Right lobe of liver (tissue), 6 donors: ENCODE measurements at regions not wholly inside any gene's neighbourhood (a gene's known extent, or its start where the extent isn't known, plus 50 kb on each side); places are given as distances from the start of the nearest gene placed in this dataset.

Experiments
- ATAC-seq, 4 donors: fragments of 200-7000 bp; cut with Tn5 transposase; one replicate each; pipeline ENCODE4 v1.9.1; 2020; ENCODE audit warnings: mild to moderate bottlenecking in 4 of 4, moderate library complexity in 4 of 4
- DNase-seq, 3 donors: peaks; one replicate each; pipeline ENCODE4 v3.0.0-alpha.2; 2020
- H3K27ac ChIP-seq, 3 donors: fragments of 200-600 bp; one replicate each; pipeline ENCODE4 v1.8.0; 2022
- H3K27me3 ChIP-seq, 2 donors: fragments of 200-600 bp; one replicate each; pipeline ENCODE4 v1.8.0; 2022
- H3K36me3 ChIP-seq, 4 donors: fragments of 200-600 bp; sonication (generic) in 1 of 4; one replicate each; pipeline versions ENCODE4 v1.5.1 to v1.8.0; 2017 to 2022; ENCODE audit warnings: control low read depth in 1 of 4
- H3K4me1 ChIP-seq, 4 donors: fragments of 200-600 bp; sonication (generic) in 1 of 4; one replicate each; pipeline versions ENCODE4 v1.5.1 to v1.8.0; 2017 to 2022; ENCODE audit warnings: control low read depth in 1 of 4
- H3K4me3 ChIP-seq, 3 donors: fragments of 200-600 bp; one replicate each; pipeline ENCODE4 v1.8.0; 2022
- H3K9me3 ChIP-seq, 4 donors: fragments of 200-600 bp; sonication (generic) in 1 of 4; one replicate each; pipeline versions ENCODE4 v1.5.1 to v1.8.0; 2017 to 2022; ENCODE audit warnings: control low read depth in 1 of 4
- POLR2A ChIP-seq: fragments of 450-650 bp; IDR thresholded peaks from one replicate; pipeline ENCODE4 v1.6.1; 2017; ENCODE audit warnings: antibody characterized with exemption, mild to moderate bottlenecking
- WGBS: methylation state at CpG from one replicate; pipeline ENCODE4 v1.1.6; 2018; ENCODE audit warnings: low coverage, low lambda C conversion rate; ENCODE audit not compliant: insufficient coverage; ENCODE audit errors: missing lambda C conversion rate; 5-methylcytosine and 5-hydroxymethylcytosine counted together
- intact Hi-C, 2 donors: fragments of 100-400 bp; cut with DNase I; formaldehyde crosslinking; loops; one replicate each; pipeline versions ENCODE4 v1.11.2 to v1.14.1; 2022
- TF ChIP-seq, protein P1 (sequence below), 4 donors: fragments of 200-600 bp in 3 of 4; fragments of 450-650 bp in 1 of 4; IDR thresholded peaks; one replicate each; pipeline versions ENCODE4 v1.5.1 to v1.8.0; 2016 to 2022; ENCODE audit warnings: antibody characterized with exemption in 4 of 4, mild to moderate bottlenecking in 2 of 4
- donor health status: DM: no; HTN: yes; CAD: no.
- donor health status: DM: no; HTN: no; CAD: no.
- donor health status: DM: no; HTN: no; CAD: no.
- donor health status: DM: no; HTN: yes; CAD: no.
- donor health status: DM: no; HTN: yes; CAD: no.

DNA sequence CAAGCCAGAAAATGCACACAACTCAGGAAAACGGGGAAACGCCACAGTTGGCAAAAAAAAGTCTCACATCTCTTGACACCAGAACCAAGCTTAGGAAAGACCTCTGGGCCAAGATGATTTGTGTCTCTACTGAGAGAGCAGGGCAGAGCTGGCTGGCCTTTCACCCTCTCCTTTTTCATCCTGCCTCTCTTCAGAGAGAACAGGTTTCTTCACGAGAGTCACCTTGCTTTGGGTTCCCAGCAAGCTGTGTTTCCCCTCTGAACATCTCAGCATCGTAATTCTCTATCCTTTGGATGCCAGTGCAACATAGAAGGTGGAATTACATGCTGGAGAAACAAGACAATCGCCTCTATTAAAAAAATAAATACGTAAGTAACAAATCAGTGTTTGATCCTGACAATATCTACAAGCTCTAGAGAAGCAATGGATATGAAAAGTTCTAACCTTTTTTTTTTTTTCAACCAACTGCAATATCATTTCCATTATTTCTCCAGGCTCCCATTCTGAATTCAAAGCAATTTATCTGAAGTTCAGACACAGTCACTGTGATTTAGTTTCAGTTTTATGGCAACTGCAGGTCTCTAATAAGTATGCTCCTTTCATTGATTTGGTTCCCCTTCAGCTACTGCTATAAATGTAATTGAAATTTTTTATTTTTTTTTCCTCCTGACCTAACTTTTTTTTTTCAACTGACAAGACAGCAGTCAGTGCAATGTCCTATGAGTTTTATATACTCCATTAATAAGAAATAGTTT lies 708.6 kb downstream of the DTWD2 start:
- H3K27ac ChIP-seq: no peak overlapping the region
- intact Hi-C loops: no loop called here
- no peaks in the 10 kb centered on the region for H3K4me1 ChIP-seq
- TF ChIP-seq, protein P1, sequence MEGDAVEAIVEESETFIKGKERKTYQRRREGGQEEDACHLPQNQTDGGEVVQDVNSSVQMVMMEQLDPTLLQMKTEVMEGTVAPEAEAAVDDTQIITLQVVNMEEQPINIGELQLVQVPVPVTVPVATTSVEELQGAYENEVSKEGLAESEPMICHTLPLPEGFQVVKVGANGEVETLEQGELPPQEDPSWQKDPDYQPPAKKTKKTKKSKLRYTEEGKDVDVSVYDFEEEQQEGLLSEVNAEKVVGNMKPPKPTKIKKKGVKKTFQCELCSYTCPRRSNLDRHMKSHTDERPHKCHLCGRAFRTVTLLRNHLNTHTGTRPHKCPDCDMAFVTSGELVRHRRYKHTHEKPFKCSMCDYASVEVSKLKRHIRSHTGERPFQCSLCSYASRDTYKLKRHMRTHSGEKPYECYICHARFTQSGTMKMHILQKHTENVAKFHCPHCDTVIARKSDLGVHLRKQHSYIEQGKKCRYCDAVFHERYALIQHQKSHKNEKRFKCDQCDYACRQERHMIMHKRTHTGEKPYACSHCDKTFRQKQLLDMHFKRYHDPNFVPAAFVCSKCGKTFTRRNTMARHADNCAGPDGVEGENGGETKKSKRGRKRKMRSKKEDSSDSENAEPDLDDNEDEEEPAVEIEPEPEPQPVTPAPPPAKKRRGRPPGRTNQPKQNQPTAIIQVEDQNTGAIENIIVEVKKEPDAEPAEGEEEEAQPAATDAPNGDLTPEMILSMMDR (IDR thresholded peaks at IDR 0.05): no peak
- TF ChIP-seq POLR2A: no peak
- no peaks in the 10 kb centered on the region for H3K27me3 ChIP-seq
- no peaks in the 10 kb centered on the region for H3K9me3 ChIP-seq
- no peaks in the 10 kb centered on the region for H3K36me3 ChIP-seq
- no peak overlapping the region for H3K4me3 ChIP-seq
- DNase-seq: no peak
- WGBS: 41% methylated on average over 6 of the region's 6 CpGs
- no peak for ATAC-seq

DNA sequence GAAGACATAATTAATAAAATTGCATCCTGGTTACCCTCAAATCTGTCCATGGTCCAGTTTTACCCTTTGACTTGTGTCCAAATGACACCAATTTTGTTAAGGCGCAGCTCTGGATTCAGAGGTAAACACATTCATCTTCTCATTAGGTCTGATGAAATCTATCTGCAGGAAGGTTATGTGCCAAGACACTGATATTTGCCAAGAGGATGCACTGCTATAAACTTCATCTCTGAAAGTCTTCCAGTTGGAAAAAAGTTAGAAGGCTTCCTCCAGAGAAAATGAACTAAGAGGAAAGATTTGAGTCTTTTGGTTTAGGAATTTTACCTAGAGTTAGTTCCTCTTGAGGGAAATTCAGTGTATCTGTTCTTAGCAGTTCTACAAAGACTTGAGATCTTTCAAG lies 717.8 kb downstream of the DTWD2 start:
- intact Hi-C loops: no loop called here
- 64% methylated on average over 1 of the region's 1 CpG for WGBS

DNA sequence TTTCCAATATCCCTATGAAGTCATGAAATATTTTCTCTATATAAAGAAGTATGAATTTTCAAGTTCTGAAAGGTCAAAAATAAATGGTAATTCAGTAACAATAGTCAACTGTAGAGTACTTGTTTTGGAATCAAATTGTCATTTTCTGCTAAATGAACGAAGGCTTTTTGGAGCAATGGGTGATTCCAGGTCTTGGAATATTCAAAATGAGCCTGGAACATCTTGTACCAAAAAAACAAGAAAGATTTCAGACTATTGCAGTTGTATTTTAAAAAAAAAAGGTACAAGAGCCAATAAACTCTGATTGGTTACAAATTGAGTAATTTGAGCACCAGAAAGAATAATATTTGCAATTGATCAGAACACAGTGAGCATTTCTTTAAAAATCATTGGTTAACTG lies 730.1 kb downstream of the DTWD2 start:
- WGBS: 50% methylated on average over 1 of the region's 1 CpG
- Histone ChIP-seq H3K4me3 (no peak overlapping the region), H3K9me3 (no peaks in the 10 kb centered on the region), H3K4me1 (no peaks in the 10 kb centered on the region), H3K27ac (no peak overlapping the region), H3K36me3 (no peaks in the 10 kb centered on the region), H3K27me3 (no peaks in the 10 kb centered on the region)
- intact Hi-C loops: no loop called here
- no peak for TF ChIP-seq POLR2A
- TF ChIP-seq, protein P1 (IDR thresholded peaks at IDR 0.05): no peak
- ATAC-seq (no peak), DNase-seq (no peak)

More for the DNA sequence above, 717.8 kb downstream of the DTWD2 start:
- no peak for TF ChIP-seq POLR2A
- TF ChIP-seq, protein P1 (IDR thresholded peaks at IDR 0.05): no peak
- Histone ChIP-seq H3K4me1 (no peaks in the 10 kb centered on the region), H3K9me3 (no peaks in the 10 kb centered on the region), H3K36me3 (no peaks in the 10 kb centered on the region), H3K4me3 (no peak overlapping the region), H3K27me3 (no peaks in the 10 kb centered on the region), H3K27ac (no peak overlapping the region)
- DNase-seq (no peak), ATAC-seq (no peak)

DNA sequence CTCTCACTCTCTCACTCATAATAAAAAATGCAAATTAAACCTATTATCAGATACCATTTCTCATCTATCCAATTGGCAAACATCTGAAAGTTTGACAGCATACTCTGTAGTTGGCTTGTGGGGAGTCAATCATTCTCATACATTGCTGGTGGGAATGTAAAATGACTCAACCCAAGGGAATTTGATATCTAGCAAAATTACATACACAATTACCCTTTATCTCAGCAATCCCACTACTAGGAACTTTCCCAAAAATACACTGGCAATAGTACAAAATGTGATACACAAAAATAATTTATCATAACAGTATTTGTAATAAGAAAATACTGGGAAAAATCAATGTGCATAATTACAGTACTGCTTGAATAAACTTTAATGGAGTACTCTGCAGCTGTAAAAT lies 731.3 kb downstream of the DTWD2 start:
- H3K27me3 ChIP-seq: no peaks in the 10 kb centered on the region
- TF ChIP-seq, protein P1 (IDR thresholded peaks at IDR 0.05): no peak
- no peak for TF ChIP-seq POLR2A
- no peaks in the 10 kb centered on the region for H3K9me3 ChIP-seq
- H3K36me3 ChIP-seq: no peaks in the 10 kb centered on the region
- ATAC-seq (no peak), DNase-seq (no peak)
- H3K27ac ChIP-seq: no peak overlapping the region
- no peaks in the 10 kb centered on the region for H3K4me1 ChIP-seq
- intact Hi-C loops: no loop called here
- H3K4me3 ChIP-seq: no peak overlapping the region
